ENCODE measurements at regions not wholly inside any gene's neighbourhood (a gene's known extent, or its start where the extent isn't known, plus 50 kb on each side); places are given as distances from the start of the nearest gene placed in this dataset.
"Not testable (repeated sequence)": the region's sequence is repeated elsewhere in the genome, so short reads cannot be mapped to it uniquely, and the experiment has no call there.

DNA sequence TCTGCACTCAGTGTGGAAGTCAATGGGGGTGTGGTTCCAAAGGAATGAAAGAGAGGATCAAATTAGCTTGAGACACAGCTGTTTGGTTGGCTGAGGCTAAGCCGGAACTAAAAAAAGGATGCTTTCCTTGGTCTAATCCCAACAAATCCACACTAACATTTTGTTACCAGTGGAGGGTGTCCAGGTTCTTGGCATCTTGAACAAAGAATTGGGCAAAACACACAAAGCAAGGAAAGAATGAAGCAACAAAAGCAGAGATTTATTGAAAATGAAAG, 278.6 kb upstream of the PLET1 start:
- TF ChIP-seq, protein P1, sequence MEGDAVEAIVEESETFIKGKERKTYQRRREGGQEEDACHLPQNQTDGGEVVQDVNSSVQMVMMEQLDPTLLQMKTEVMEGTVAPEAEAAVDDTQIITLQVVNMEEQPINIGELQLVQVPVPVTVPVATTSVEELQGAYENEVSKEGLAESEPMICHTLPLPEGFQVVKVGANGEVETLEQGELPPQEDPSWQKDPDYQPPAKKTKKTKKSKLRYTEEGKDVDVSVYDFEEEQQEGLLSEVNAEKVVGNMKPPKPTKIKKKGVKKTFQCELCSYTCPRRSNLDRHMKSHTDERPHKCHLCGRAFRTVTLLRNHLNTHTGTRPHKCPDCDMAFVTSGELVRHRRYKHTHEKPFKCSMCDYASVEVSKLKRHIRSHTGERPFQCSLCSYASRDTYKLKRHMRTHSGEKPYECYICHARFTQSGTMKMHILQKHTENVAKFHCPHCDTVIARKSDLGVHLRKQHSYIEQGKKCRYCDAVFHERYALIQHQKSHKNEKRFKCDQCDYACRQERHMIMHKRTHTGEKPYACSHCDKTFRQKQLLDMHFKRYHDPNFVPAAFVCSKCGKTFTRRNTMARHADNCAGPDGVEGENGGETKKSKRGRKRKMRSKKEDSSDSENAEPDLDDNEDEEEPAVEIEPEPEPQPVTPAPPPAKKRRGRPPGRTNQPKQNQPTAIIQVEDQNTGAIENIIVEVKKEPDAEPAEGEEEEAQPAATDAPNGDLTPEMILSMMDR (IDR thresholded peaks at IDR 0.05; ENCODE audit: low read depth, low read length), result not testable (repeated sequence)
- TF ChIP-seq EZH2phosphoT487 (IDR thresholded peaks at IDR 0.05; ENCODE audit: low read depth), result not testable (repeated sequence)

Data from OCI-LY3 (cell line).